ENCODE measurements at regions not wholly inside any gene's neighbourhood (a gene's known extent, or its start where the extent isn't known, plus 50 kb on each side); places are given as distances from the start of the nearest gene placed in this dataset.

- TF ChIP-seq USF1 (IDR thresholded peaks at IDR 0.05) (no peak), CREB1 (IDR thresholded peaks at IDR 0.05; ENCODE audit: low read depth) (no peak), ZBTB7A (IDR thresholded peaks at IDR 0.05; ENCODE audit: low read depth) (no peak), EP300 (IDR thresholded peaks at IDR 0.05; ENCODE audit: borderline replicate concordance) (no peak), MAX (IDR thresholded peaks at IDR 0.05) (no peak), CEBPB (IDR thresholded peaks at IDR 0.05) (no peak), TAF1 (IDR thresholded peaks at IDR 0.05; ENCODE audit: low read depth) (no peak), NFIC (IDR thresholded peaks at IDR 0.05) (no peak), TCF12 (IDR thresholded peaks at IDR 0.05; ENCODE audit: low read depth) (no peak), RAD21 (IDR thresholded peaks at IDR 0.05; ENCODE audit: low read depth) (no peak), YY1 (IDR thresholded peaks at IDR 0.05; ENCODE audit: low read depth) (no peak)
Observed at GRCh38 chr6:150713487-150713886, 113.8 kb downstream of the PLEKHG1 start.

GRCh38 chr6:150713931-150714330 lies 114.2 kb downstream of the PLEKHG1 start:
- TF ChIP-seq USF1 (IDR thresholded peaks at IDR 0.05) (no peak), NFIC (IDR thresholded peaks at IDR 0.05) (no peak)

- TF ChIP-seq EP300 (IDR thresholded peaks at IDR 0.05; ENCODE audit: borderline replicate concordance) (no peak), USF1 (IDR thresholded peaks at IDR 0.05) (no peak)
Observed at GRCh38 chr6:150715133-150715532, 115.4 kb downstream of the PLEKHG1 start.

GRCh38 chr6:150717419-150717818 lies 117.7 kb downstream of the PLEKHG1 start:
- TF ChIP-seq RAD21 (IDR thresholded peaks at IDR 0.05; ENCODE audit: low read depth) (no peak), TAF1 (IDR thresholded peaks at IDR 0.05; ENCODE audit: low read depth) (no peak), EGR1 (IDR thresholded peaks at IDR 0.05) (no peak; the same call in 1 of the 2 replicates), CREB1 (IDR thresholded peaks at IDR 0.05; ENCODE audit: low read depth) (no peak), TEAD4 (IDR thresholded peaks at IDR 0.05) (peak; percentile 76), USF1 (IDR thresholded peaks at IDR 0.05) (no peak), REST (IDR thresholded peaks at IDR 0.05; ENCODE audit: low read depth) (no peak), NFIC (IDR thresholded peaks at IDR 0.05) (no peak), MAX (IDR thresholded peaks at IDR 0.05) (peak; percentile 46), ZBTB7A (IDR thresholded peaks at IDR 0.05; ENCODE audit: low read depth) (no peak), CEBPB (IDR thresholded peaks at IDR 0.05) (peak; percentile 87), YY1 (IDR thresholded peaks at IDR 0.05; ENCODE audit: low read depth) (no peak), FOXM1 (IDR thresholded peaks at IDR 0.05; ENCODE audit: borderline replicate concordance, low read depth) (peak; percentile 43; the same call in 1 of the 2 replicates), EP300 (IDR thresholded peaks at IDR 0.05; ENCODE audit: borderline replicate concordance) (peak; percentile 49; the same call in 1 of the 2 replicates), TCF12 (IDR thresholded peaks at IDR 0.05; ENCODE audit: low read depth) (peak; percentile 74)

- TF ChIP-seq RAD21 (IDR thresholded peaks at IDR 0.05; ENCODE audit: low read depth) = no peak
- TF ChIP-seq TCF12 (IDR thresholded peaks at IDR 0.05; ENCODE audit: low read depth) = 0 out of 2 replicates have a peak, but pooled peaks have one; percentile 13
Observed at GRCh38 chr6:150719099-150719766, 119.5 kb downstream of the PLEKHG1 start.

- TF ChIP-seq CREB1 (IDR thresholded peaks at IDR 0.05; ENCODE audit: low read depth) (no peak), MAX (IDR thresholded peaks at IDR 0.05) (no peak), REST (IDR thresholded peaks at IDR 0.05; ENCODE audit: low read depth) (no peak), USF1 (IDR thresholded peaks at IDR 0.05) (no peak), EGR1 (IDR thresholded peaks at IDR 0.05) (no peak), TCF12 (IDR thresholded peaks at IDR 0.05; ENCODE audit: low read depth) (no peak), TAF1 (IDR thresholded peaks at IDR 0.05; ENCODE audit: low read depth) (no peak), FOXM1 (IDR thresholded peaks at IDR 0.05; ENCODE audit: borderline replicate concordance, low read depth) (no peak), NFIC (IDR thresholded peaks at IDR 0.05) (no peak), RAD21 (IDR thresholded peaks at IDR 0.05; ENCODE audit: low read depth) (no peak)
Observed at GRCh38 chr6:150719831-150720230, 120.1 kb downstream of the PLEKHG1 start.
